ENCODE measurements at regions not wholly inside any gene's neighbourhood (a gene's known extent, or its start where the extent isn't known, plus 50 kb on each side); places are given as distances from the start of the nearest gene placed in this dataset.

- no peaks in the 10 kb centered on the region for H3K4me1 ChIP-seq (ENCODE audit: control insufficient read depth in 1 of 2, insufficient read depth in 2 of 2, low read length in 2 of 2)
- no peaks in the 10 kb centered on the region for H3K9me2 ChIP-seq (ENCODE audit: insufficient read depth)
- no peaks in the 10 kb centered on the region for H4K20me1 ChIP-seq (ENCODE audit: insufficient read depth)
- POLR2A ChIA-PET: no interaction called here
- H3K36me3 ChIP-seq (ENCODE audit: control insufficient read depth in 1 of 2, insufficient read depth in 2 of 2, low read length in 2 of 2): no peaks in the 10 kb centered on the region
- H3K9ac ChIP-seq (ENCODE audit: low read length): no peak overlapping the region
- H3K27me3 ChIP-seq (ENCODE audit: insufficient read depth, low read length): no peaks in the 10 kb centered on the region
- DNase-seq (ENCODE audit: low read depth, low spot score) (no peak), ATAC-seq (no peak)
- no TSS peak for BruUV-seq (replicated peaks)
- no peak overlapping the region for H3K4me3 ChIP-seq (replicated peaks in 1 of 2; ENCODE audit: low read depth in 1 of 2, low read length in 2 of 2)
- TF ChIP-seq POLR2AphosphoS5 (IDR thresholded peaks at IDR 0.05; ENCODE audit: low read depth, low read length): no peak
- TF ChIP-seq JUND (IDR thresholded peaks at IDR 0.05): no peak
- no peak for TF ChIP-seq EZH2phosphoT487 (IDR thresholded peaks at IDR 0.05; ENCODE audit: borderline replicate concordance)
- TF ChIP-seq ZNF274 (IDR thresholded peaks at IDR 0.05; ENCODE audit: low read depth, low read length): no peak
- TF ChIP-seq CTCF (IDR thresholded peaks at IDR 0.05 in 2 of 3, conservative IDR thresholded peaks at IDR 0.05 in 1 of 3; ENCODE audit: borderline replicate concordance in 1 of 3, insufficient read depth in 1 of 3, low read depth in 2 of 3, low read length in 2 of 3): no peak
- no peak for TF ChIP-seq ZFX (IDR thresholded peaks at IDR 0.05)
- no peak for TF ChIP-seq CEBPB (IDR thresholded peaks at IDR 0.05; ENCODE audit: low read depth)
- TF ChIP-seq TCF7L2 (IDR thresholded peaks at IDR 0.05; ENCODE audit: borderline replicate concordance, extremely low read depth, insufficient read depth, insufficient read length): no peak
- no peak for TF ChIP-seq FOSL1 (IDR thresholded peaks at IDR 0.05; ENCODE audit: low read depth)
- no peak for TF ChIP-seq SRF (IDR thresholded peaks at IDR 0.05; ENCODE audit: low read depth)
- TF ChIP-seq RAD21 (IDR thresholded peaks at IDR 0.05; ENCODE audit: low read depth): no peak
- no peak for TF ChIP-seq MAX (IDR thresholded peaks at IDR 0.05)
- TF ChIP-seq YY1 (IDR thresholded peaks at IDR 0.05; ENCODE audit: extremely low read depth, insufficient replicate concordance, low read depth, low read length): no peak
- TF ChIP-seq REST (IDR thresholded peaks at IDR 0.05; ENCODE audit: low read depth): no peak
- no peak for TF ChIP-seq CBX3 (IDR thresholded peaks at IDR 0.05; ENCODE audit: low read depth)
- no peak for TF ChIP-seq SIN3A (IDR thresholded peaks at IDR 0.05; ENCODE audit: low read depth)
- no peak for TF ChIP-seq ZBTB33 (IDR thresholded peaks at IDR 0.05; ENCODE audit: extremely low read depth, insufficient replicate concordance, low read length)
- TF ChIP-seq ELF1 (IDR thresholded peaks at IDR 0.05; ENCODE audit: borderline replicate concordance, low read depth): no peak
- no peak overlapping the region for H2AFZ ChIP-seq (ENCODE audit: low read depth, low read length, poor library complexity, severe bottlenecking)
- no peaks in the 10 kb centered on the region for H3K9me3 ChIP-seq (ENCODE audit: control insufficient read depth in 1 of 2, insufficient read depth in 1 of 2, low read depth in 1 of 2, low read length in 2 of 2)
- H3K27ac ChIP-seq (ENCODE audit: low read depth, low read length): no peak overlapping the region
- intact Hi-C loops (cut with micrococcal nuclease): no loop called here
- no peaks in the 10 kb centered on the region for H3K79me2 ChIP-seq (ENCODE audit: insufficient read depth, low read length)
- RAD21 ChIA-PET (ENCODE audit: low non-redundant PET in 1 of 2, low total read pairs in 2 of 2, uncharacterized antibody in 2 of 2, unreplicated experiment in 2 of 2): no interaction called here
- no peak overlapping the region for H3K4me2 ChIP-seq (ENCODE audit: low read length)
- CTCF ChIA-PET: no interaction called here
Measured at GRCh38 chr11:112334381-112334780, 73.7 kb upstream of the PLET1 start.

Data from HCT116 (cell line).